HuH-7 (cell line): ENCODE measurements at regions not wholly inside any gene's neighbourhood (a gene's known extent, or its start where the extent isn't known, plus 50 kb on each side); places are given as distances from the start of the nearest gene placed in this dataset.
"Not testable (repeated sequence)": the region's sequence is repeated elsewhere in the genome, so short reads cannot be mapped to it uniquely, and the experiment has no call there.

Experiments used
- DNase-seq: peaks from one replicate; pipeline ENCODE4 v3.0.0; 2011; ENCODE audit warnings: low spot score

- DNase-seq, result no peak
Measured at GRCh38 chr18:46179306-46179705, 75.1 kb downstream of the HAUS1 start.

GRCh38 chr18:46182633-46183358 lies 78.6 kb downstream of the HAUS1 start:
- DNase-seq, result no peak

- not testable (repeated sequence) for DNase-seq
Measured at GRCh38 chr18:46184296-46184695, 80.1 kb downstream of the HAUS1 start.

- DNase-seq, result no peak
Measured at GRCh38 chr18:46184727-46185126, 80.5 kb downstream of the HAUS1 start.

GRCh38 chr18:46190667-46191066 lies 86.5 kb downstream of the HAUS1 start:
- no peak for DNase-seq

GRCh38 chr18:46196627-46197243 lies 92.5 kb downstream of the HAUS1 start:
- DNase-seq, result no peak

- DNase-seq, result no peak
Measured at GRCh38 chr18:46199515-46200147, 95.4 kb downstream of the HAUS1 start.

GRCh38 chr18:46200178-46201055 lies 96.2 kb downstream of the HAUS1 start:
- DNase-seq, result not testable (repeated sequence)

- no peak for DNase-seq
Measured at GRCh38 chr18:46204143-46204542, 100.0 kb downstream of the HAUS1 start.

- DNase-seq, result no peak
Measured at GRCh38 chr18:46207985-46208384, 103.8 kb downstream of the HAUS1 start.

GRCh38 chr18:46209161-46209560 lies 105.0 kb downstream of the HAUS1 start:
- no peak for DNase-seq

GRCh38 chr18:46211816-46212215 lies 107.6 kb downstream of the HAUS1 start:
- no peak for DNase-seq

GRCh38 chr18:46212398-46212797 lies 108.2 kb downstream of the HAUS1 start:
- no peak for DNase-seq

GRCh38 chr18:46213295-46213694 lies 109.1 kb downstream of the HAUS1 start:
- peak; percentile 15 for DNase-seq

GRCh38 chr18:46214435-46214834 lies 110.2 kb downstream of the HAUS1 start:
- no peak for DNase-seq

- no peak for DNase-seq
Measured at GRCh38 chr18:46215902-46216723, 111.9 kb downstream of the HAUS1 start.

- DNase-seq, result no peak
Measured at GRCh38 chr18:46220116-46220515, 115.9 kb downstream of the HAUS1 start.

GRCh38 chr18:46222093-46222492 lies 117.9 kb downstream of the HAUS1 start:
- DNase-seq, result no peak

GRCh38 chr18:46222710-46223360 lies 118.7 kb downstream of the HAUS1 start:
- no peak for DNase-seq

GRCh38 chr18:46224181-46224775 lies 120.1 kb downstream of the HAUS1 start:
- no peak for DNase-seq

- DNase-seq, result no peak
Measured at GRCh38 chr18:46226461-46226860, 122.3 kb downstream of the HAUS1 start.
